22Rv1 (cell line): ENCODE measurements at regions not wholly inside any gene's neighbourhood (a gene's known extent, or its start where the extent isn't known, plus 50 kb on each side); places are given as distances from the start of the nearest gene placed in this dataset.
A peak's percentile ranks its signal among the peaks of the same experiment; 100 is the strongest.

ENCODE experiments used
- H3K27ac ChIP-seq: fragments of 450-650 bp; 2 replicates; pipeline ENCODE4 v1.5.1; 2017
- ZFX ChIP-seq: fragments of 450-650 bp; IDR thresholded peaks from 2 replicates; pipeline ENCODE4 v1.6.1; 2017; ENCODE audit warnings: antibody characterized with exemption, borderline replicate concordance
- TF ChIP-seq, protein P1 (sequence below): fragments of 450-650 bp; IDR thresholded peaks from 2 replicates; pipeline ENCODE4 v1.5.1; 2017; ENCODE audit warnings: mild to moderate bottlenecking

DNA sequence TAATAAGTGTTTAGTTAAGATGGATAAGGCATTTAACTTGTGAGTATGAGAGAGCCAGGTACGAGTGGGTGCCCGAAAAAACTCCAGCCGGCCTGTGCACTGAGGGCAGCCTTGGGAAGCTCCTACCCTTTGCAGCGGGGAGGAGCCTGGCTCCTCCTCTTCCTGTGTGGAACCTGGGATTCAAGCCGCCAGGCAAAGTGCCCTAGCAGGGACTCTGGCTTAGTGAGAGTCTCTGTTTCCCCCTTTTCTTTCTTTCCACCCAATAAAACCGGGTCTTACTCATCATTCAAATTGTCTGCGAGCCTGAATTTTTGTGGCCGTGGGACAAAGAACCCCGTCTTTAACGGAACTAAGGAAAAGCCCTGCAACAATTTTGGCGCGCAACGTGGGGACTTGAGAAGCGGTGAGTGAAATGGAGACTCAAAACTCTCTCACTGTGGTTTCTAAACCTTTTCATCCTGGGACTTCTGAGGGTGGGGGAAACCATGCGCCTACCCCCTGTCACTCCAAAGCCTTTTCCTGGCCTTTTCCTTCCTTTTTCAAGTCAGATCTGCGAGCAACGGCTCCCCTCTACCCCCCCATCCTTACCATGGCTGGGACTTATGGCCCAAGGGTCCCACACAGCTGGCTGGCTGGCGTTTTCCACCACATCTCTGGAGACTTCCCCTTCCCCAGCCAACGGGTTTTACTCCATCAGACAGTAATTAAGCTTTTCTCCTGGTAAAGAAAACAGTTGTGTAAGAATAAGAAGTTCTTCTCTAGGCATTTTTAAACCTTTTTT lies 535.7 kb upstream of the ACO1 start:
- H3K27ac ChIP-seq: no peak overlapping the region
- TF ChIP-seq, protein P1, sequence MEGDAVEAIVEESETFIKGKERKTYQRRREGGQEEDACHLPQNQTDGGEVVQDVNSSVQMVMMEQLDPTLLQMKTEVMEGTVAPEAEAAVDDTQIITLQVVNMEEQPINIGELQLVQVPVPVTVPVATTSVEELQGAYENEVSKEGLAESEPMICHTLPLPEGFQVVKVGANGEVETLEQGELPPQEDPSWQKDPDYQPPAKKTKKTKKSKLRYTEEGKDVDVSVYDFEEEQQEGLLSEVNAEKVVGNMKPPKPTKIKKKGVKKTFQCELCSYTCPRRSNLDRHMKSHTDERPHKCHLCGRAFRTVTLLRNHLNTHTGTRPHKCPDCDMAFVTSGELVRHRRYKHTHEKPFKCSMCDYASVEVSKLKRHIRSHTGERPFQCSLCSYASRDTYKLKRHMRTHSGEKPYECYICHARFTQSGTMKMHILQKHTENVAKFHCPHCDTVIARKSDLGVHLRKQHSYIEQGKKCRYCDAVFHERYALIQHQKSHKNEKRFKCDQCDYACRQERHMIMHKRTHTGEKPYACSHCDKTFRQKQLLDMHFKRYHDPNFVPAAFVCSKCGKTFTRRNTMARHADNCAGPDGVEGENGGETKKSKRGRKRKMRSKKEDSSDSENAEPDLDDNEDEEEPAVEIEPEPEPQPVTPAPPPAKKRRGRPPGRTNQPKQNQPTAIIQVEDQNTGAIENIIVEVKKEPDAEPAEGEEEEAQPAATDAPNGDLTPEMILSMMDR: no peak
- TF ChIP-seq ZFX: no peak

DNA sequence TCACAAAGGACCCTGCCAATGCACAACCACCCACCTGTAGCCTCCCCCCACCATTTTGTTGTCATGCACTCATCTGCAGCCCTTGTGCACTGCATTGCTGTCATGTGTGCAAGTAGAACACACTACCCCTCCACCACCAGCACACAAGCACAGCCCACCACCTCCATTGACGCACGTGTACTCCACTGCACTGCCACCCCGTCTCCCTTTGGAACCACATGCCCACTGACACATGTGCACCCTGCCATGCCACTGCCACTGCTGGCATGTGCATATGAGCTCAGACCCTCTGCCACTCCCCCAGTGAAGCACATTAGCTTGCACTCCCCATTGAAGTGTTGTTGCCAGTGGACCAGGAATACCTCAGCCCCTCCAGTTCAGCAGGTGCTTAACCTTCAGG lies 530.3 kb upstream of the ACO1 start:
- H3K27ac ChIP-seq: no peak overlapping the region

DNA sequence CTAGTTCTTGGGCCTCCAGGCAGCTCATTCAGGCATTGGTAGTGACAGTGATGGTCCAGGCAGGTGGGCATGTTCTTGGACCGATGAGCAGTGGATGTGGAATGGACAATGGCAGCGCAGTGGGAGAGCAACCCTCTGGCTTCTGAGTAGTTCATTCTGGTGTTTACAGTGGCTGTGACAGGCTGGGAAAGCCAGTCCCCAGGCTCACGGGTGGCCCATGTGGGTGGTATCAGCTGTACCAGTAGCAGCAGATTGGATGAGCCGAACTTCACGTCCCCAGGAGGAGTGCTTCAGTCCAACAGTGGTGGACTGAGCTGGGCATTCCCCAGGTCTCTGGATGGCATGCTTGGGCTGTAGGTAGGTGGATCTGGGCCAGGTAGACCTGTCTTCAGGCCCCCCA lies 515.6 kb upstream of the ACO1 start:
- no peak overlapping the region for H3K27ac ChIP-seq
- no peak for TF ChIP-seq ZFX
- TF ChIP-seq, protein P1: no peak

More for the DNA sequence above, 530.3 kb upstream of the ACO1 start:
- no peak for TF ChIP-seq ZFX
- TF ChIP-seq, protein P1: no peak

DNA sequence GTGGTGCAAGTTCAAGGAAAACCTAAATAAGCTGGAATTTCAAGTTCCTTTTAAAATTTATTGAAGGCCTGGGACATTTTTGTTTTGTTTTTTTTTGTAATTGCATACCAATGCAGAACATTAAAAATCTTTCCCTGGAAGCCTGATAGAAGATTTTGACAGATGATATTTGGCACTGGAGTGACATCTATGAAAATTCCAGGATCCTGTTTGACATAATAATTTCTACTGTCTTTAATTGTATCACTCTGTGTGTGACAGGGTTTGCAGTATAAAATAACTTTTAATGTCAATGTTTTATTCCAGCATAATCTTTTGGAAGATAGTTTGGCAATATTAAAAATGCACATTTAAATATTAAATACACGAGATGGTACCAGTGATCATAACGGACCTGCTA lies 514.2 kb upstream of the ACO1 start:
- no peak overlapping the region for H3K27ac ChIP-seq
- TF ChIP-seq, protein P1: no peak
- TF ChIP-seq ZFX: no peak

DNA sequence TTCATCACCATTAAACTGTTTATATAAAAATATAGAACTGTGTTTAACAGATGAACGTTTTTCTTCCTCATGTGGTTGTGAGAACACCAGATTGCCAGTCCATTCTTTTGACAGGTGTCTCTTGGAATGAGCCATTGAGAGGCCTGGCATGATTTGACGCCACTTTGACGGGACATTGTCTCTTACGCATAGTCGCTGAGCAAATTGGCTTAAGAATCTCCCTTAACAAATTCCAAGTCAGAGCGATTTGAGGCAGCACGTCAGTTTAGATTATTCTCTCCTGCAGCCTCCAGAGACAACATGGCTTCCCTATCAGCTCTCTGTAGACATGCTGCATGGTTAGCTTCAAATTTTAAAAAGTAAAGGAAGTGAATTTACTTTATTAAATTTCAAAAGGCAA lies 510.7 kb upstream of the ACO1 start:
- H3K27ac ChIP-seq: no peak overlapping the region
- TF ChIP-seq ZFX: no peak
- TF ChIP-seq, protein P1: no peak

DNA sequence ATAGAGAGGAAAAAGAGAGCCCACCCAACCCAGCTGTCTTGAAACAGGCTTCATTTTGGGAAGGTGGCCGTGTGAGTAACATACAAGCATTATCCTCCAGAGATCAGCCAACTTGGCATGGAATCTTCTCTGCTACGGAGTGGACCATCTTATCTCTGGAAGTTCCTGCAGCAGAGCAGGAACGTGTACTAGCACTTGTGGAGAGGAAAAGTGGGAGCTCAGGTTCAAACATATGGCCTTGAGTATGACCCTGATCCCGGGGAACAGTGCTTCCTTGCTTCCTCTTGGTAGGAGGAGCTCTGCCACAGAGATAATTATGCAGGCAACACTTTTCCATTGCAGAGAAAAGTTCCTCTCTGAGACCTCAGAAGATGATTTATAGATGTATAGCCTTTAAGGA lies 490.4 kb upstream of the ACO1 start:
- TF ChIP-seq ZFX: no peak
- TF ChIP-seq, protein P1: no peak
- H3K27ac ChIP-seq: no peak overlapping the region

DNA sequence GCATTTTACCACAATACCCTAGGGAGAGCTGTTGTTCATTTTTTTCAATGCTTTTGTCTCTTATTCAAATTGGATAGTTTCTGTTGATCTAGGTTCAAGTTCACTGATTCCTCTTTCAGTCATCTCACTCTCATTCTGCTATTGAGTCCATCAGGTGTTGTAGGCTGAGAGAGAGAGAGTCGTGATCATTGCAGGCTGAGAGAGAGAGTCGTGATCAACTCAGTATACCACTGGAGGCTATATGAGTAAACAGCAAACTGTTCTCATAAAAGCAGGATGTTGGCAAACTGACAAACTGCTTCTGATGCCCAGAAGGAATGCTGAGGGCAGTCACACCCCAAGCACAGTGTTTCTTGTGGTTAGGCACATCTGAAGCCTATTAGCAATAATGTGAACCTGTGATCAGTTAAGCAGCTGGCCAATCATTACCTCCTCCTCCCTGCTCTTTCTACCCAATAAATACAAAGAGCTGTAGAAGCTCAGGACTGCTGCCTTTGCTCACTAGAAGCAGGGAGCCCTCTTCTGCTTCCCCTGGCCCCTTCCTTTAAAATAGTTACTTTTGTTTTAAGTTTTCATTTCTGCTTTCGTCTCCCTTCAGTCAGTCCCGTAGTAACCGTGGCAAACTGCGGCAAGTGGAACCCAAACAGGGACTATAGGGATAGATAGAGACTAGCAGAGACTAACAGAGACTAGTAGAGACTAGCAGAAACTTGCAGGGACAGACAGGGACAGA lies 476.1 kb upstream of the ACO1 start:
- TF ChIP-seq, protein P1: no peak
- TF ChIP-seq ZFX: no peak
- H3K27ac ChIP-seq: peak overlapping the region; percentile 59
